ENCODE measurements at regions not wholly inside any gene's neighbourhood (a gene's known extent, or its start where the extent isn't known, plus 50 kb on each side); places are given as distances from the start of the nearest gene placed in this dataset.

- no peak for TF ChIP-seq SP1 (CRISPR knock-in tag; IDR thresholded peaks at IDR 0.05)
- TF ChIP-seq ZBTB1 (CRISPR knock-in tag; IDR thresholded peaks at IDR 0.05; ENCODE audit: borderline replicate concordance, low read depth), result no peak
- no peak for TF ChIP-seq HMG20A (CRISPR knock-in tag; conservative IDR thresholded peaks at IDR 0.05)
- TF ChIP-seq TRIM25 (IDR thresholded peaks at IDR 0.05; ENCODE audit: borderline replicate concordance), result no peak
- no peak for TF ChIP-seq RFX5 (IDR thresholded peaks at IDR 0.05; ENCODE audit: low read depth, low read length)
- TF ChIP-seq POLR2A (conservative IDR thresholded peaks at IDR 0.05), result no peak
- no peak for TF ChIP-seq ZNF133 (CRISPR knock-in tag; IDR thresholded peaks at IDR 0.05)
- TF ChIP-seq SNAPC5 (CRISPR knock-in tag; IDR thresholded peaks at IDR 0.05), result no peak
- no peak for TF ChIP-seq ATF3 (IDR thresholded peaks at IDR 0.05)
- no peak for TF ChIP-seq ATF3 (CRISPR knock-in tag; conservative IDR thresholded peaks at IDR 0.05)
- TF ChIP-seq ZNF282 (CRISPR knock-in tag; IDR thresholded peaks at IDR 0.05), result no peak
- no peak for TF ChIP-seq POLR2AphosphoS5 (IDR thresholded peaks at IDR 0.05; ENCODE audit: control insufficient read depth, insufficient read depth, low read depth, low read length)
- no peak for TF ChIP-seq ZFP91 (CRISPR knock-in tag; IDR thresholded peaks at IDR 0.05)
- TF ChIP-seq NFATC3 (IDR thresholded peaks at IDR 0.05), result no peak
These were observed 409.1 kb downstream of the TAF11L14 start for GRCh38 chr5:18043344-18043743.
